HG02571 (cell line): ENCODE measurements at regions not wholly inside any gene's neighbourhood (a gene's known extent, or its start where the extent isn't known, plus 50 kb on each side); places are given as distances from the start of the nearest gene placed in this dataset.
"Not testable (repeated sequence)": the region's sequence is repeated elsewhere in the genome, so short reads cannot be mapped to it uniquely, and the experiment has no call there.

Source experiments
- ATAC-seq: cut with Tn5 transposase; IDR thresholded peaks from one replicate; pipeline ENCODE4 v1.9.1; 2021; ENCODE audit warnings: mild to moderate bottlenecking, moderate library complexity; ENCODE audit not compliant: unreplicated experiment

- ATAC-seq = no peak
These were observed 57.5 kb upstream of the PLPPR5 start for GRCh38 chr1:99062192-99062591.

GRCh38 chr1:99069146-99069545 is 64.5 kb upstream of the PLPPR5 start:
- no peak for ATAC-seq

- not testable (repeated sequence) for ATAC-seq
These were observed 73.9 kb upstream of the PLPPR5 start for GRCh38 chr1:99078529-99078928.

- no peak for ATAC-seq
These were observed 77.7 kb upstream of the PLPPR5 start for GRCh38 chr1:99082366-99082765.

GRCh38 chr1:99083338-99083737 is 78.7 kb upstream of the PLPPR5 start:
- ATAC-seq = no peak

- ATAC-seq = no peak
These were observed 79.9 kb upstream of the PLPPR5 start for GRCh38 chr1:99084562-99084961.

GRCh38 chr1:99086057-99086456 is 81.4 kb upstream of the PLPPR5 start:
- no peak for ATAC-seq

GRCh38 chr1:99098589-99098988 is 93.9 kb upstream of the PLPPR5 start:
- ATAC-seq = no peak

GRCh38 chr1:99106274-99106673 is 101.6 kb upstream of the PLPPR5 start:
- no peak for ATAC-seq

GRCh38 chr1:99107680-99108079 is 103.0 kb upstream of the PLPPR5 start:
- no peak for ATAC-seq

GRCh38 chr1:99110140-99111041 is 105.7 kb upstream of the PLPPR5 start:
- ATAC-seq = no peak

- no peak for ATAC-seq
These were observed 110.6 kb upstream of the PLPPR5 start for GRCh38 chr1:99115231-99115630.

GRCh38 chr1:99119188-99119587 is 114.5 kb upstream of the PLPPR5 start:
- ATAC-seq = no peak

- ATAC-seq = no peak
These were observed 117.4 kb upstream of the PLPPR5 start for GRCh38 chr1:99122039-99122438.

GRCh38 chr1:99123936-99124335 is 119.3 kb upstream of the PLPPR5 start:
- ATAC-seq = no peak

GRCh38 chr1:99131546-99131945 is 126.9 kb upstream of the PLPPR5 start:
- ATAC-seq = no peak

- ATAC-seq = no peak
These were observed 129.3 kb upstream of the PLPPR5 start for GRCh38 chr1:99133756-99134500.

- ATAC-seq = no peak
These were observed 126.6 kb upstream of the PLPPR4 start for GRCh38 chr1:99137554-99138206.

GRCh38 chr1:99139876-99140275 is 124.4 kb upstream of the PLPPR4 start:
- ATAC-seq = no peak

GRCh38 chr1:99146129-99146848 is 118.0 kb upstream of the PLPPR4 start:
- ATAC-seq = no peak

- ATAC-seq = no peak
These were observed 114.3 kb upstream of the PLPPR4 start for GRCh38 chr1:99149952-99150351.
